Activated naive CD4-positive, alpha-beta T cell treated with anti-CD3 and anti-CD28 coated beads, Interleukin-2, amount 50 U/mL, for 24 hours (primary cell): ENCODE measurements at regions not wholly inside any gene's neighbourhood (a gene's known extent, or its start where the extent isn't known, plus 50 kb on each side); places are given as distances from the start of the nearest gene placed in this dataset.
"Not testable (repeated sequence)": the region's sequence is repeated elsewhere in the genome, so short reads cannot be mapped to it uniquely, and the experiment has no call there.

Experiments used
- H3K27ac Mint-ChIP-seq: one replicate; pipeline ENCODE4 v1.8.0; 2021; ENCODE audit warnings: mild to moderate bottlenecking, mixed read lengths
- H3K27me3 Mint-ChIP-seq: one replicate; pipeline ENCODE4 v1.8.0; 2021; ENCODE audit warnings: mixed read lengths
- H3K36me3 Mint-ChIP-seq: one replicate; pipeline ENCODE4 v1.8.0; 2021; ENCODE audit warnings: mixed read lengths
- H3K4me1 Mint-ChIP-seq: one replicate; pipeline ENCODE4 v1.8.0; 2021; ENCODE audit warnings: mixed read lengths
- H3K4me3 Mint-ChIP-seq: one replicate; pipeline ENCODE4 v1.8.0; 2021; ENCODE audit warnings: mild to moderate bottlenecking, mixed read lengths
- H3K9me3 Mint-ChIP-seq: one replicate; pipeline ENCODE4 v1.8.0; 2021; ENCODE audit warnings: mixed read lengths

GRCh38 chr2:47300609-47301276 is 68.4 kb upstream of the EPCAM start:
- H3K27ac Mint-ChIP-seq: no peak overlapping the region

GRCh38 chr2:47300081-47300480 is 69.0 kb upstream of the EPCAM start:
- Mint-ChIP-seq H3K4me3 (no peak overlapping the region), H3K4me1 (peaks cover 13% of the 10 kb centered on the region), H3K36me3 (no peaks in the 10 kb centered on the region), H3K27ac (no peak overlapping the region), H3K27me3 (peaks cover 7% of the 10 kb centered on the region), H3K9me3 (no peaks in the 10 kb centered on the region)

More at GRCh38 chr2:47300609-47301276, 68.4 kb upstream of the EPCAM start:
- no peak overlapping the region for H3K4me3 Mint-ChIP-seq
- peaks cover 13% of the 10 kb centered on the region for H3K4me1 Mint-ChIP-seq
- no peaks in the 10 kb centered on the region for H3K9me3 Mint-ChIP-seq
- no peaks in the 10 kb centered on the region for H3K36me3 Mint-ChIP-seq
- H3K27me3 Mint-ChIP-seq: peaks cover 7% of the 10 kb centered on the region

GRCh38 chr2:47299555-47299954 is 69.6 kb upstream of the EPCAM start:
- H3K27ac Mint-ChIP-seq: no peak overlapping the region
- peaks cover 13% of the 10 kb centered on the region for H3K4me1 Mint-ChIP-seq
- peaks cover 7% of the 10 kb centered on the region for H3K27me3 Mint-ChIP-seq
- H3K4me3 Mint-ChIP-seq: no peak overlapping the region
- no peaks in the 10 kb centered on the region for H3K36me3 Mint-ChIP-seq
- H3K9me3 Mint-ChIP-seq: no peaks in the 10 kb centered on the region

GRCh38 chr2:47298771-47299170 is 70.3 kb upstream of the EPCAM start:
- Mint-ChIP-seq H3K27ac (no peak overlapping the region), H3K27me3 (peaks cover 7% of the 10 kb centered on the region), H3K36me3 (no peaks in the 10 kb centered on the region), H3K4me3 (no peak overlapping the region), H3K4me1 (peaks cover 13% of the 10 kb centered on the region), H3K9me3 (no peaks in the 10 kb centered on the region)

- Mint-ChIP-seq H3K4me1 (peaks cover 13% of the 10 kb centered on the region), H3K27ac (no peak overlapping the region), H3K27me3 (peaks cover 7% of the 10 kb centered on the region), H3K9me3 (no peaks in the 10 kb centered on the region), H3K36me3 (no peaks in the 10 kb centered on the region), H3K4me3 (no peak overlapping the region)
Measured at GRCh38 chr2:47297767-47298425, 71.2 kb upstream of the EPCAM start.

GRCh38 chr2:47295981-47296635 is 73.0 kb upstream of the EPCAM start:
- Mint-ChIP-seq H3K9me3 (no peaks in the 10 kb centered on the region), H3K4me3 (no peak overlapping the region), H3K4me1 (peaks cover 11% of the 10 kb centered on the region), H3K27me3 (peaks cover 4% of the 10 kb centered on the region), H3K27ac (no peak overlapping the region), H3K36me3 (no peaks in the 10 kb centered on the region)

- Mint-ChIP-seq H3K36me3 (no peaks in the 10 kb centered on the region), H3K4me1 (peaks cover 3% of the 10 kb centered on the region), H3K27me3 (peaks cover 4% of the 10 kb centered on the region), H3K4me3 (no peak overlapping the region), H3K27ac (no peak overlapping the region), H3K9me3 (no peaks in the 10 kb centered on the region)
Measured at GRCh38 chr2:47295131-47295980, 73.8 kb upstream of the EPCAM start.

GRCh38 chr2:47293976-47294375 is 75.1 kb upstream of the EPCAM start:
- H3K9me3 Mint-ChIP-seq: no peaks in the 10 kb centered on the region
- no peaks in the 10 kb centered on the region for H3K4me1 Mint-ChIP-seq
- H3K27ac Mint-ChIP-seq: no peak overlapping the region
- peaks cover 4% of the 10 kb centered on the region for H3K27me3 Mint-ChIP-seq
- H3K4me3 Mint-ChIP-seq: no peak overlapping the region
- no peaks in the 10 kb centered on the region for H3K36me3 Mint-ChIP-seq

GRCh38 chr2:47288864-47289263 is 80.2 kb upstream of the EPCAM start:
- Mint-ChIP-seq H3K36me3 (no peaks in the 10 kb centered on the region), H3K27me3 (no peaks in the 10 kb centered on the region), H3K4me3 (no peak overlapping the region), H3K4me1 (no peaks in the 10 kb centered on the region), H3K9me3 (no peaks in the 10 kb centered on the region), H3K27ac (no peak overlapping the region)

GRCh38 chr2:47283659-47284058 is 85.5 kb upstream of the EPCAM start:
- H3K4me1 Mint-ChIP-seq: no peaks in the 10 kb centered on the region
- no peak overlapping the region for H3K27ac Mint-ChIP-seq
- no peak overlapping the region for H3K4me3 Mint-ChIP-seq
- H3K27me3 Mint-ChIP-seq: no peaks in the 10 kb centered on the region
- no peaks in the 10 kb centered on the region for H3K36me3 Mint-ChIP-seq
- H3K9me3 Mint-ChIP-seq: no peaks in the 10 kb centered on the region

GRCh38 chr2:47282621-47283272 is 86.4 kb upstream of the EPCAM start:
- Mint-ChIP-seq H3K4me3 (no peak overlapping the region), H3K27ac (no peak overlapping the region), H3K4me1 (no peaks in the 10 kb centered on the region), H3K27me3 (no peaks in the 10 kb centered on the region), H3K36me3 (no peaks in the 10 kb centered on the region), H3K9me3 (no peaks in the 10 kb centered on the region)

- not testable (repeated sequence) for H3K9me3 Mint-ChIP-seq, H3K27me3 Mint-ChIP-seq, H3K4me3 Mint-ChIP-seq, H3K4me1 Mint-ChIP-seq, H3K27ac Mint-ChIP-seq, H3K36me3 Mint-ChIP-seq
Measured at GRCh38 chr2:47279525-47279924, 89.6 kb upstream of the EPCAM start.

- no peaks in the 10 kb centered on the region for H3K4me1 Mint-ChIP-seq
- H3K9me3 Mint-ChIP-seq: no peaks in the 10 kb centered on the region
- H3K27ac Mint-ChIP-seq: no peak overlapping the region
- H3K36me3 Mint-ChIP-seq: no peaks in the 10 kb centered on the region
- no peak overlapping the region for H3K4me3 Mint-ChIP-seq
- H3K27me3 Mint-ChIP-seq: no peaks in the 10 kb centered on the region
Measured at GRCh38 chr2:47277987-47278386, 91.1 kb upstream of the EPCAM start.

GRCh38 chr2:47277187-47277586 is 91.9 kb upstream of the EPCAM start:
- Mint-ChIP-seq H3K9me3 (no peaks in the 10 kb centered on the region), H3K27ac (no peak overlapping the region), H3K27me3 (no peaks in the 10 kb centered on the region), H3K4me3 (no peak overlapping the region), H3K4me1 (no peaks in the 10 kb centered on the region), H3K36me3 (no peaks in the 10 kb centered on the region)

GRCh38 chr2:47276061-47276460 is 93.0 kb upstream of the EPCAM start:
- Mint-ChIP-seq H3K27ac (no peak overlapping the region), H3K36me3 (no peaks in the 10 kb centered on the region), H3K4me1 (no peaks in the 10 kb centered on the region), H3K27me3 (no peaks in the 10 kb centered on the region), H3K4me3 (no peak overlapping the region), H3K9me3 (no peaks in the 10 kb centered on the region)
